Right forelimb (tissue), 1 donor: ENCODE measurements at regions not wholly inside any gene's neighbourhood (a gene's known extent, or its start where the extent isn't known, plus 50 kb on each side); places are given as distances from the start of the nearest gene placed in this dataset.

Source experiments
- DNase-seq: peaks from one replicate; pipeline ENCODE4 v3.0.0-alpha.2; 2018

DNA sequence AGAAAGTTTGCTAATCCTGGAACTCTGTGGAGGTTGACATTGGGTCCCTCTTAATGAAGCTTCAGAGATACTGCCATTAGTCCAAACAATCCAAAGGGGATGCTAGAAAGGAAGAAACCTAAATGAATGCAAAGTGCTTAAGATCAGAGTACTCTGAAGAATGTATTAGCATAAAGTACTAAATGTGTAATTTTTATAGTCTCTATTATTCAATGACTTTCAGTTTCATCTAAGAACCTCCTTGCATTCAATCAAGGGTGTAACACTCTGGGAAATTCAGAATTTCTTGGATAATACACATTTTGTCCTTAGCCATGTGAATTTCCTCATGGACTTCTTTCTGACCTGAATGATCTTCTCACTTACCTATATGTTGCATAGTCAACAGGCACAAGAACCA, 1078.5 kb upstream of the ADGRL4 start:
- no peak for DNase-seq

DNA sequence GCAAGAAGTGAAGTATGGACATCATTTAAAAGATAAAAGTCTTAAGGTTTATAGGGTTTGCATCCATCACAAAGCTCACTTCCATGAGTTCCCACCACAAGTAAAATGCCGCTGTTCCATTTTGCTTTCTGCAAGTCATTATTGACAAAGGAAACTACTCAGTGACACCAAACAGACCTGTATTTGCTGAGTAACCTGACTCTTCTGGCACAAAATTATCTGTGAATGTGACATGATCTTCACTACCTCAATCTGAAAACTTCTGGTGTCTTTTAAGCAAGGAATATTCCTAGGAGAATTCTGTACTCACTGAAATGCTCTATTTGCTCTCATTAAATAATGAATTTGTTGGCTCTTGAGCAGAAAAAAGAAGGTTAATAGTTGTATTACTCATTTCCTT, 1077.4 kb upstream of the ADGRL4 start:
- DNase-seq: no peak

DNA sequence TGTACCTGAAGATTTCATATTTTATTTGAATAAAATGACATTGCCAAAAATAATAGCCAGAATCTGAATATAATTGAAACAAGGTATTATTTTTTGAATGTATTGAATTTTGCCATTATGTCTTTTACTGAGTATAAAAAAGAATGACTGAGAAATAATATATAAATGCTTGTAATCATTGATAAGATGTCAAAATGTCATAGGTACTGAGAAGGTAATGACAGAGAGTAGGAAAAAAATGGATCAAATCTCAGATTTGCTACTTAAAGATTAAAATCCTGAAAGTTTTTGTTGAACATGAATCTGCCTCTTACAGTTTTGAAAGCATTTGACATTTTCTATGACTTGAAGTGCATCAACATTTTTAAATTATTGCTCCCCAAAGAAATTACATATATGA, 1069.9 kb upstream of the ADGRL4 start:
- no peak for DNase-seq

DNA sequence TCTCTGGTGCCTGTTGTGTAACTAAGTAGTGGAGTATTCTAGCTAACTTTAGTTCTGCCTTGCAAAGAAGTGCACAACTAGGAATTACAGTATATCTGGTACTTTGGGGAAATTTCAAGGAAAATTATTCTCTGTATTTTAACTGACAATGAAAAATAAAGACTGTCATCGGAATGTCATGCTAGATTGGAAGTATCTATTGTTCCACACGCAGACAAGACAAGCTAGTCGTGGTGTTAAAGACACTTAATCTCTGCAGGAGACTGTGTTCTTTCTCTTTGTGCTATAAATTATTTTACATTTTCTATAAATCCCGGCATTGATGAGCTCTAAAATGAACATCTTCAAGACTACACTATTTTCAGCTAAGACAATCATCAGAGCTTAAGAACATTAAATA, 1068.8 kb upstream of the ADGRL4 start:
- DNase-seq: no peak

DNA sequence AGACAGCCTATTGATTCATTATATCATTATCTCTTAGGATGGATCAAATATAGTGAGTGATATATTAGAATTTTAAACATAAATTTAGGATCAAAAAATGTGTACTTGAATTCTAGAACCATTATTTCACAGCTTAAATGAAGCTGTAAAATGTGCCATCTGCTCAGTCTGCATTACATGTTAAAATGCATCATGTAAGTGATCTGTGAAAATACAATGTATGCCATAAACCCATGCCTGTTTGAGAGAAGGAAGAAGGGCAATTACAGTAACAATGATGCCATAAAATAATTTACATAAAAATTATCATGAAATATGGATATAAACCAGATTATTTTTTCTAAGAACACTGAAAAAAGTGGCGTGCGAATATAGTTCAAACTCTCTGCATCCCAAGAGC, 1066.0 kb upstream of the ADGRL4 start:
- DNase-seq: no peak

DNA sequence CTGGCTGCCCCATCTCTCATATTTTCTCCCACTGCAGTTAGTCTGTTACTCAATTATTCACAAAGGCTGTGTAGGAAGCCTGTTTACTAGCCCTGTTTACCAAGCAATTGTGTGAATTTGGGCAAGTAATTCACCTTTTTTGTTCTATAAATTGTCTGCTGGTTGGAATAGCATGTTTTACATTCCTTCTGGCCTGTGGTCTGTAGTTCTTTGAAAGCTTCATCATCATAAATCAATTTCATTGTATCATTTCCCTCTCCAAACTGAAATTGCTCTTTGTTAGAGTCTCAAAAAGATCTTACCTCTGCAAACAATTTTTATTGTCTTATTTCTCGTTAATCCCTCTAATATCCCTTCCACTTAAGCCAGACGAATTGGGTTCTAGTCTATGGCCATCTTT, 1059.5 kb upstream of the ADGRL4 start:
- no peak for DNase-seq

DNA sequence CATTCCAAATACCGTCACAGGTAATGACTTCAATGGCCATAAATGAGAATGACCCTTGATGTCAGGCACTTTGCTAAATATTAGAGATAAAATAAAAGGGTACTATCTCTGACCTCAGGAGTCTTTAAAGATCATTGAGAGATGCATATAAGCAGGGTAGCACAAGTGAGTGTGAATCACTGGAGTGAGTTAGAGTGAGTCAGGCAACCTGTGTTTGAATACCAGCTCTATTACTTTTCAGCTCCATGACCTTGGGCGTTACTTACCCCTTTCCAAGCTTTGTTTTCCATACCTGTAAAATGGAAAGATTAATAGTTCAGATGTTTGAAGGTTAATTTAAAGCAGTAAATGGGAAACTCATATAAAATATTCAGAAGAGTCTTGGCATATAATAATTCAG, 1058.0 kb upstream of the ADGRL4 start:
- no peak for DNase-seq

DNA sequence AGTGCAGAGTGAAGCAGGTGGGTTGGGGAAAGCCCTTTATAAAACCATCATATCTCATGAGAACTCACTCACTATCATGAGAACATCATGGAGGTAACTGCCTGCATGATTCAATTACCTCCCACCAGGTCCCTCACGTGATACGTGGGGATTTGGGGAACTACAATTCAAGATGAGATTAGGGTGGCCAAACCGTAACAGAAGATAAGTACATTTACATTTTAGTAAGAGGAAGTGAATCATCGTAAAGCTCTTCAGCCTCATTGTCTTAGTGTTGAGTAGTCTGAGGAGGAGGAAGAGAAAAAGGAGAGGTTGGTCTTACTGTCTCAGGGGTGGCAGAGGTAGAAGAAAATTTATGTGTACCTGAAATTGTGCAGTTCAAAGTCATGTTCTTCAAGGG, 1053.4 kb upstream of the ADGRL4 start:
- DNase-seq: no peak

DNA sequence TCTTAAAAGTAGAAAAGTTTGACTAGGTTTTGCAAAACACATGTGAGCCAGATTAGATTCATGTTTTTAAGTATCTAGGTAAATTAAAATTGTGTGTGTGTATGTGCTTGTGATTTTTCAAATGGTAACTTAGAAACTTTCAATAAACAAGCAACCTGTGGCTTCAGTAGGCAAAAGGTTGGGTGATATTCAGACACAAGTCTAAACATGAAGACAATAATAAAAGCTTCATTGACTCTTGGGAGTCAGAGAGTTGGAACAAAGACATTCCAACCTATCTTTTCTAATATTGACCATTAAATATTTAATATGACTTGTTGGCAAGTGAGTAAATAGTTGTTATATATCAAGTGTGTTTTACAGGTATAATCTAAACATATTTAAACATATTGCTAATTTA, 1049.6 kb upstream of the ADGRL4 start:
- no peak for DNase-seq

DNA sequence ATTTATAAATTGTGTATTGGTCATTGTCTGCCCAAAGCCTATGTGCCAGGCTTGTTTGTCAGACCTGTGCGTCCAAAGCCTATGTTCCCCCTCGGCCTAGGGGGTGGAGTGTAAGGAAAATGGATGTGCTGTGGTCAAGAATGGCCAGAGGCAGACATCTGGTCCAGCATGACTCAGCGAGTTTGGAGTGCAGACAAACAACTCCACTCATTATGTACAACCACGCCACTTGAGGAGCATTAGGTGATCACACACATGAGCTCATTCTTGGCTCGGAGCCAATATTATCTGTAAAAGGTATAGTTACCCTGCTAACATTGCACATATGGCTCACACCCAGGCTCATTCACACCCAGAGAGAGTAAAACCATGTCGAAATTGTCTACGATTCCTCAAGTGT, 1047.6 kb upstream of the ADGRL4 start:
- no peak for DNase-seq

DNA sequence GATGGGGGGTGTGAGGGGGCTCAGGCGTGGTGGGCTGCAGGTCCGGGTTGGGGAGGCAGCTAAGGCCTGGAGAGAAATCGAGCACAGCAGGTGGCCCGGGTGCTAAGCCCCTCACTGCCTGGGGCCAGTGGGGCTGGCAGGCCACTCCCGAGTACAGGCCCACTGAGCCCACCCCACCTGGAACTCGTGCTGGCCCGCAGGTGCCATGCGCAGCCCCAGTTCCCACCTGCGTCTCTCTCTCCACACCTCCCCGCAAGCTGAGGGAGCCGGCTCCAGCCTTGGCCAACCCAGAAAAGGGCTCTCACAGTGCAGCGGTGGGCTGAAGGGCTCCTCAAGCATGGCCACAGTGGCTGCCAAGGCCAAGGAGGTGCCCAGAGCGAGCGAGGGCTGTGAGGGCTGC, 1047.1 kb upstream of the ADGRL4 start:
- no peak for DNase-seq

DNA sequence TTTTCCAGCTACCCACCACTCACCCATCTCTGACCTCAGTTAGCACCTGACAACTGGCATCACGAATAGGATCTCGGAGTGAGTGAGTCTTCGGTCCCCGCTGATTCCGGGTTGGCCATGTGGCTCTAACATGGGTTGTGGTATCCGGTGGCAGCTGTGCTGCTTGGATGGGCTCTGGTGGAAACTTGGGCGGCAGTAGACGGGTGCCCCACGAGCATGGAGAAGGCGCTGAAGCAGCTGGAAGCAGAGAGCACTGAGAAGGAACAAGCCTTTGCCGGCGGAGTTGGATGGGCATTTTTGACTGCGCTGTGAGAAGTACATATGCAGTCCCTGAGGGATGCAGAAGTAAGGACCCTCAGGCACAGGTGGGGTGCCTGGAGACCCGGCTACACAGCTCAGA, 1044.0 kb upstream of the ADGRL4 start:
- DNase-seq: no peak

DNA sequence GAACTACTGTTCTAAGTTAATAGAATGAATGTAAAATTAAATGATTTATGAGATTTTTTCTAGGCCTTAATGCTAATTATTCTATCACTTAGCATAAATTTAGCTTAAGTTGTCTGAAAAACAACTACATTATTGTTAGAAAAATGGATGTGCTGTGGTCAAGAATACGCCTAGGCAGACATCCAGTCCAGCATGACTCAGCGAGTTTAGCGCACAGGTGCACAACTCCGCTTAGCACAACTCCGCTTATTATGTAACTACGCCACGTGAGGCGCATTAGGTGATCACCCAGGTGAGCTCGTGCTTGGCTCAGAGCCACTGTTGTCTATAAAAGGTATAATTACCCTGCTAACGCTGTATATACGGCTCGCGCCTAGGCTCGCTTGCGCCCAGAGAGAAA, 1043.6 kb upstream of the ADGRL4 start:
- no peak for DNase-seq

DNA sequence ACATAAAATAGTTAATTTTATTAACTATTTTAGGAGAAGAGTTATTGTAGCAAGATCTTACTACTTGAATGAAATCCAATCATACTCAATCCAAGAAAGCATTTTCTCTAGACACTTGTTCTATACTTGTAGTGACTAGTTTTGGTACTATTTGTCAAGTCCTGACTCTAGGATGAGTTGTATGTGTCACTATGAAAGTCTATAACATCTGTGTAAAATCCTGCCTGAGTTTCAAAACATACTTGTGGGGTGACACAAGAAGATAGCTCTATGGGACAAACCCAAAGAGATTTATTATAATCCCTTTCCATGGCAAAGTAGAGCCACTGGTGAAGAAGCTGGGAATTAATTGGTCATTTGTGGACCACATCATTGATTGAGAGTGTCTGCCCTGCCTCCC, 1042.2 kb upstream of the ADGRL4 start:
- no peak for DNase-seq

DNA sequence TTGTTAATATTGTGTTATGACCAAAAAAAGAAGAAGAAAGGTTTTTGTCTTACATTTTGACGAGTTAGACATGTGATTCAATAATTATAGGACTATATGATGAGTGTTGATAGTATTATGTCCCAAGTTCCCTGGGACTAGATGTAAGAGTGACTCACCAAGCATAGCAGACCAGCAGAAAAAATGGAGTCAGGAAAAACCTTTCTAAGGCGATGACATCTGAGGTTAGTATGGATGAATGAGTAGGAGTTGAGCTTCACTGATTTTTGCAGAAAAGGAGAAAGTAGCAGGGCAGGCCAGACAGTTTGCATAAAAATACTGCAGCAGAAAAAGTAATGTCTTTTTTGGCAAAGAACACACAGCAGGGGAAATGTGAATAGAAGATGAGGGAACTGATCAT, 1041.3 kb upstream of the ADGRL4 start:
- no peak for DNase-seq

DNA sequence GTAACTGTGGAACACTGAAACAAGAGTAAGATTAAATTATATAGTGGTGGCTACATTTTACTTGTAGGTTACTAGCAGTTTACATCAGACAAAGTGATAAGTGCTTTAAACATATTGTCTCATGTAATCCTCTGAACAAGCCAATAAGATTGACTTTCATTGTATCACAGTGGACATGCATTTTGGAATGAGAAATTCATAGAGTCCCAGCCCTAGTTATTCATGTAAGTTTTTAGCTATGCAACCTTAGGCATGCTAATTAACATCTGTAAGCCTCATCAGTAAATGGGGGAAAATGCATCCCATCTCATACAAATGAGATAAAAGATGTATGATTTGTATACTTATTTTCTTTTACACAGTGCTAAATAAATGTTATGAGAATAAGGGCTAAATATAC, 1038.1 kb upstream of the ADGRL4 start:
- DNase-seq: no peak

DNA sequence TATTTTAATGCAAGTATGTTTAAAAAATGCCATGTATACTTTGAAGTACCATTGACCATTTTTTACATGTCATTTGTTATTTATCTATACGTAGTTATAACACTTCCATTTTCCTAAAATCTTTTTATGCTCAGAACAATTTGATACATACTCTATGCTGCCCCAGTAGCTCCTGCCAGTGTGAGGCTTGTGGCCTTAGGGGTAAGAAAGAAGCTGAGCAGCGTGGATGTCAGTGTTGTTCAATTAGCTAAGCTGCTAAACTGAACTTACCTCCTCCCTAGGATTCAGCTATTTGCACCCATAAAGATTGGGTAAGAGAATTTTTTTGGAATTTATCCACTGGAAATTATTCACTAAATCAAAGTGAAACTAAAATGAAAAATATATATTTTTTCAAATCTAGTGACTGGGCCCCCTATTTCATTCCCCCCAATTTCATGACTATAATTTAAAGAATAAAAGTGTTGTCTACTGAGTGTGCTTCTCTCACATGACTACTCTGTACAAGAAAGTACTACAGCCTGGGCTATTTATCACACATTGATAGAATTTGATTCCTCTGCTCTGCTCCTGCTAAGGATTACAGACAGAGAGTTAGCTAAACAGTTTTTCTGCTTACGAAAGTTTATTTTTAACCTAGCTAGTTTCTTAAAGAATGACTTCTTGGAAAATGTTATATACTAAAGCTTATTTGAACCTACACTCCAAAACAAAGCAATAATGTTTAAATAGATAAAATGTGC, 1030.3 kb upstream of the ADGRL4 start:
- DNase-seq: no peak

DNA sequence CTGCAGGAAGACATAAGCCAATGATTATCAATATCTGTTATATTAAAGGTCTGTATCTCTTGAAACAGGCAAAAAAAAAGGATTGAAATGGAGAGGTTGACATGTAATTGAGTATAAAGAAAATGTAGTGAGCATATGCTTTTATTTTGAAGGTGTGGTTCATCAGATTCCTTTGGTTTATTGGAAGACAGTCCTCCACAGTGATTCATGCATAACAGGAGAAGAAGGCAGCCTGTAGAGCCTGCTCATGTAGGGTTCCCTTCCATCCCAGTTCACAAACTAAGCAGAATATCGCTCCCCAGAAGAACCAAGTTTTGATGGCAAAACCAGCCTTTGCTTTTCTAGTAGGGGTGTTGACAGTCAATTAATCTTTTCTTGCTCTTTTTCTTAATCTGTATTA, 1016.8 kb upstream of the ADGRL4 start:
- DNase-seq: no peak

DNA sequence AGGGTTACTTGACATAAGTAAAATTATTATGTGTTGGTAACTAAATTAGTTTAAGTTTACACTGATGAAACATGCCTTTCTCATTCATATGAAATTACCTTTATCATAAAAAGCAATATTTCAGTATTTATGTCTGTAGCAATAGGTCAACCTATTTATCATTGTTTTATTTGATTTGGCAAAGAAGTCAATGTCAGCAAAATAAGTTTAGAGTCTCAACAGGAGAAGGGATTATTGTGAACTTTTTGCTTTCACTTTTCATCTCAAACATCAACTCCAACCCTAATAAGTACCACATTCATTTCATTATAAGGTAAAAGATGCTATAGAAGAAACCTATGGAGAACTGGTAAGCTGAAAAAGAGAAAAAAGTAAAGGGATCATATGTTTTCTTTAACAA, 1015.4 kb upstream of the ADGRL4 start:
- DNase-seq: no peak

DNA sequence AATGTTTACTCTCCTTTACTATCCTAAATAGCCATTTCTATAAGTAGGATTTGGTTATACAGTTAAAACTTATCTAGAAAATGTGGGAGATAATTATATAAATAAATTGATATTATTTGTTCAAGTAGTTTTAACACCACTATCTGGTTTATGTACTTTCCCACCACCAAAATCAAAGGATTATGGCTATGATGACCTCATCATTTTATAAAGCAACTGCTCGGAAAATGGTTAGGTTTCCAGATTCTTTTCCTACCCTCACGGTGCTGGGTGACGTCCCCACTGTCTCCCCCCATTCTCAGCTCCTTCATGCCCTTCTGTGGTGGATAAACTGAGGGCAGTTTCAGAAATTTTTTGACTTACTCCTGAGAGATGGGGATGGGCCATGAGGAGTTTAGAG, 1011.8 kb upstream of the ADGRL4 start:
- DNase-seq: no peak

DNA sequence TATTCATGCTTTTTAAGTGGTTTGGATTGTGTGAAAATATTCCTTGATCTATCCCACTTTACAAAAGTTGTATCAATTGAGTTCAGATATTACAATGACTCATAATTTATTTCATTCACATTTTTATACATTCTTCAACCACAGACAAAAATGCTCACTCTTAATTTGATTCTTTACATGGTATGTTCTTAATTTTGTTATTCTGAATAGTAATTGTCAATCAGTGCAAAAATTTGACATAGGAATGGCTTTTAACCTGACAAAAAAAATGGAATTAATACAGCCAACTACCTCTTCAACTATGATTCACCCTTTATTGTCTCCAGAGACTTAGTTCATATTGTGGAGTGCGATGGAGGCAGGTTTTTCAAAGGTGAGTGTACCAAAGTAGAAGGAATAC, 1002.4 kb upstream of the ADGRL4 start:
- DNase-seq: no peak

DNA sequence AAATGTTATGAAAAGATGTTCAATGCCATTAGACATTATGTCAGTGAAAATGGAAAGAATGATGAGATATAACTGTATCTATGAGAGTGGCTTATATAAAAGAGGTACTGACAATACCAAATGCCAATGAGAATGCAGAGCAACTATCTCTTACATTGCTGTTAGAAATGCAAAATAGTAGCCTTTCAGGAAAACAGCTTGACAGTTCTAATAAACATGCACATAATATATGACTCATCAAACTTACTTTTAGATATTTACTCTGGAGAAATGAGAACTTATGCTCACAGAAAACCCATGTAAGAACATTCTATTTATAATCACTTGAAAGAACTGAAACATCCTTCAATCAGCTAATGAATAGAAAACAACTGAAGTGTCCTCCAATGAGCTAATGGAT, 996.7 kb upstream of the ADGRL4 start:
- no peak for DNase-seq

DNA sequence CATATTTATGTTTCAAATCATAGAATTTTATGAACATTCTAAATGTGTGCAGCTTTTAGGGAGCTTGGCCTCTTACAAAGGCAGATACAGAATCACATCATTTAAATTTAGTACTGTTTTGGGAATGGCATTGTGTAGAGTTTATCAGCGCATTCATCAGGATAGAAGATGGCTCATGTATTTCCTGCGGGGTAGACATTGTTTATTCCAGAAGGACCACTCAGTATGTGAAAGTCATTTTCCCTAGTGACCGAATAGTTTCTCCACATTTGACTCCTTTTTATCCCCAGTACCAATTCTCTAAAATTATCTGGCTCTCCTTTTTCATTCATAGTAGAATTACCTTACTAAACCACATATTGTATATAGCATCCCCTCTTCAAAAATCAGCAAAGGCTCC, 981.9 kb upstream of the ADGRL4 start:
- DNase-seq: no peak

DNA sequence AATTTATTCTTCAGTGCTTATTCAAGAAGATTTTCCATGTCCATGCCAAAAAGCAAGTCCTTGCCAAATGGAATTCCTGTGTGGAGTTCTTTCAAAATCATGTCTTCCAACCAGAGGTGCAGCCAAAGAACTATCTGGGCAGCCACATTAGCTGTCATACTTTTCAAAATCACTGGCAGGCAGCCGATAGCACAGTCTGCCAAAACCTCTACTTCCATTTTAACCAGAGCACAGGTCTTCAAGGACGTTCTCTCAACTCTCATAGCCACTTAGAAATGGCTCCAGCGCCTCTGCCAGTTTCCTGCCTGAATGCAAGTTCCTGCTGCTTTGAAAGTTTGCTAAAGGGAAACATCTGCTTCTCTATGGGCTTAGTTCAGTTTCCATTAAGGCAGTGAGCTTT, 975.7 kb upstream of the ADGRL4 start:
- DNase-seq: peak; percentile 93

DNA sequence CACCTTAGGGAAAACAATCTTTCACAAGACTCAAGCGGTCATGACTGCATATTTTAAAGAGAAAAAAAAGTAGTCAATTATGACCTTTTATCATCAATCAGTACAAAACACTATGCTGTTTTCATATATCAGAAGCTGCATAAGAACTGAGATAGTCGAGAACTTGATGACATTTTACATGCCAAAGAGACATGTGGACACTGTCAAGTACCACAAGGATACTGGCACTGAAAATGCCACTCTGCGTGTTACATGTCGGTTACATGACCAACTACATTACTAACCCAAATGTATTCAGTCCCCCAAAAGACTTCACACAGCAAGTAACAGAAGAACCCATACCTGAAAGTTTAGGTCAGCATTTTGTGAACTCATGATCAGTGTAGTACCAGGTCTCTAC, 975.0 kb upstream of the ADGRL4 start:
- DNase-seq: no peak

DNA sequence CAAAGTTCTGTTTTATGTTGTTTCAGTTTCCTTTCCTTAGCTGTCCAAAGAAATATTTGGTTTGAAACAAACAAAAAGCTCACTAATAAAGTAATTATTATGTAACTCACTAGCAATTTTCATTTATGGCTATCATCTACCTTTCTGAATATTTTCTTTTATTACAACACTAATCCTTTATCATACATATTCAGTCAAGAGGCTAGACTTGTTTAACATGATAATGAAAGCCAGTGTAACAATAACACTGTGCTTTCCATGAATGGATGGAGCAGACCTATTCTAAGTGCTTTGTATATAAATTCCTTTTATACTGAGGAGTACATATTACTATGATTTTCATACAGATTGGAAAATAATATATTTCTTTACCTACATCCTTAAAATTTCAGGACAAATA, 972.8 kb upstream of the ADGRL4 start:
- no peak for DNase-seq
